Peyer's patch (tissue), 4 donors: ENCODE measurements at regions not wholly inside any gene's neighbourhood (a gene's known extent, or its start where the extent isn't known, plus 50 kb on each side); places are given as distances from the start of the nearest gene placed in this dataset.

Experiments
- CTCF ChIP-seq, 6 experiments: fragments of 450-650 bp in 4 of 6; fragments of 200-600 bp in 2 of 6; sonication (generic) in 1 of 6; IDR thresholded peaks; one replicate each; pipeline ENCODE4 v1.5.1; 2017 to 2019; ENCODE audit warnings: antibody characterized with exemption in 6 of 6, mild to moderate bottlenecking in 3 of 6, moderate library complexity in 1 of 6
- POLR2A ChIP-seq, 2 donors: fragments of 450-650 bp; IDR thresholded peaks; one replicate each; pipeline ENCODE4 v1.5.1; 2017; ENCODE audit warnings: antibody characterized with exemption in 2 of 2, mild to moderate bottlenecking in 2 of 2, moderate library complexity in 2 of 2

GRCh38 chr6:169858293-169858934 lies 107.0 kb downstream of the ERMARD start:
- TF ChIP-seq CTCF (IDR thresholded peaks at IDR 0.05) = no peak
- TF ChIP-seq POLR2A (IDR thresholded peaks at IDR 0.05) = no peak
